ENCODE measurements at regions not wholly inside any gene's neighbourhood (a gene's known extent, or its start where the extent isn't known, plus 50 kb on each side); places are given as distances from the start of the nearest gene placed in this dataset.

DNA sequence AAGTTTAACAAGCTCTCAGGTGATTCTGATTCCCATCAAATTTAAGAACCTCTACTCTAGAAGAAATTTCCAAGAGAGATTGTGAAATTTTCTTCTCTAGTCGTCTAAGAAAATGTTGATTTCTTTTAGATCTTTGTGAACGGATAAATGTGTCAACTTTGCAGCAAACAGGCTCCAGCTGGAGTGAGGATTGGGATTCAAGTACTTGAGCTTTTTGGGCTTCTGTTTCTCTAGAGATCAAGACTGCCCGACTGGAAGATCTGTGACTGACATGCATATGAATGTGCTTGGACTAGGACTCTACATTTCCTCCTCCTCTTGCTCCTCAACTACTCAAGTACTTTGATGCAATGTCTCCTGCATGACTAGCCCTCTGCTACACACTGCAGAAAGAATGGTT, 388.3 kb downstream of the TMEM38B start:
- no peak for DNase-seq (ENCODE audit: low read depth)
- H3K4me3 ChIP-seq (ENCODE audit: low read depth, low read length), result no peak overlapping the region
- TF ChIP-seq, protein P1, sequence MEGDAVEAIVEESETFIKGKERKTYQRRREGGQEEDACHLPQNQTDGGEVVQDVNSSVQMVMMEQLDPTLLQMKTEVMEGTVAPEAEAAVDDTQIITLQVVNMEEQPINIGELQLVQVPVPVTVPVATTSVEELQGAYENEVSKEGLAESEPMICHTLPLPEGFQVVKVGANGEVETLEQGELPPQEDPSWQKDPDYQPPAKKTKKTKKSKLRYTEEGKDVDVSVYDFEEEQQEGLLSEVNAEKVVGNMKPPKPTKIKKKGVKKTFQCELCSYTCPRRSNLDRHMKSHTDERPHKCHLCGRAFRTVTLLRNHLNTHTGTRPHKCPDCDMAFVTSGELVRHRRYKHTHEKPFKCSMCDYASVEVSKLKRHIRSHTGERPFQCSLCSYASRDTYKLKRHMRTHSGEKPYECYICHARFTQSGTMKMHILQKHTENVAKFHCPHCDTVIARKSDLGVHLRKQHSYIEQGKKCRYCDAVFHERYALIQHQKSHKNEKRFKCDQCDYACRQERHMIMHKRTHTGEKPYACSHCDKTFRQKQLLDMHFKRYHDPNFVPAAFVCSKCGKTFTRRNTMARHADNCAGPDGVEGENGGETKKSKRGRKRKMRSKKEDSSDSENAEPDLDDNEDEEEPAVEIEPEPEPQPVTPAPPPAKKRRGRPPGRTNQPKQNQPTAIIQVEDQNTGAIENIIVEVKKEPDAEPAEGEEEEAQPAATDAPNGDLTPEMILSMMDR (IDR thresholded peaks at IDR 0.05; ENCODE audit: low read depth, low read length, missing control alignments), result no peak

DNA sequence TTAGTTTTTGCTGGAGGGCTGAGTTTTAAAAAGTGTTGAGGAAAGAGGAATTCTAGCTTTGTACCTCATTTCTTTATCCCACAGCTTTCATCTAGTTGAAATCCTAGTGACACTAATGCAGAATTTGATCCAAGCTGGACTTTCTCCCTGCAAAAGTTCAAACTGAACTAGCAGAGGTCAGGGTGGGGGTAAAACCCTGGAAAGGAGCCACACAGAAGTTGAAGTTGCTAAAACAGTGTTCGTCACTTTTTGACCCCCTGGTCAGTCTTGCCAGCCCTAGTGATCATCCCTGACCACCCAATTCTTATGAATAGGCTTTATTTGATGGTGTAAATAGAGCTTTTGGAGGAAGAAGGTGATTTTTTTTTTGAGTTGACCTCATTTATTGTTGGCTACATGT, 390.4 kb downstream of the TMEM38B start:
- no peak for DNase-seq (ENCODE audit: low read depth)
- H3K4me3 ChIP-seq (ENCODE audit: low read depth, low read length), result no peak overlapping the region
- TF ChIP-seq, protein P1 (IDR thresholded peaks at IDR 0.05; ENCODE audit: low read depth, low read length, missing control alignments), result no peak

DNA sequence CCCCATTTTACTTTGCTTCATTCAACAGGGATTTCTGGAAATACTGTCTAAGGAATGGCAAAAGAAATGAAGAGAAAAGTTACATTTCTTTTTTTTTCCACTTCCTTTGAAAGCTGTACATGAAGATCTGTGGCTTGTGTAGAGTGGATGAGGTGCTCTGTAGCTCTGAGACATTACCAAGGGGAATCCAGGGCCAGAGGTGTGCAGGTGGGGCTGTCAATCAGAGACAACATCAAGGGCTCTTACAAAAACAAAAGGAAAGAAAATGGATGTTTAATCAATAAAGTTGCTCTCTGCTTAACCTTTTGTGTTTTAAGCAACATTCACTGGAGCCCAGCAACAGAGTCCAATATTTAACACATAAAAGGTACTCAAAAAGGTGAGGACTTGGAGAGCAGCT, 391.1 kb downstream of the TMEM38B start:
- TF ChIP-seq, protein P1 (IDR thresholded peaks at IDR 0.05; ENCODE audit: low read depth, low read length, missing control alignments), result no peak
- no peak for DNase-seq (ENCODE audit: low read depth)
- no peak overlapping the region for H3K4me3 ChIP-seq (ENCODE audit: low read depth, low read length)

DNA sequence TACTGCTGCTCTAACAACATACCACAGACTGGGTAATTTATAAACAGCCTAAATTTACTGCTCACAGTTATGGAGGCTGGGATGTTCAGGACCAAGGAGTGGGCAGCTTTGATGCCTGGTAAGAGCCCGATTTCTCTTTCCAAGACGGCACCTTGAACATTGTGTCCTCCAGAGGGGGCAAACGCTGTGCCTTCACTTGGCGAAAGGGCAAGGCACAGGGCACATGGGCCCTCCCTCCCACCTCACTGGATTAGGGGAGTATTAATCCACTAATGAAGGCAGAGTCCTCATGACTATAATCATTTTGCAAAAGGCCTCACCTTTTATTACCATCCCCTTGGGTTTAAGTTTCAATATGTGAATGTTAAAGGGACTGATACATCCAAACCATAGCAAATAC, 397.7 kb downstream of the TMEM38B start:
- TF ChIP-seq, protein P1 (IDR thresholded peaks at IDR 0.05; ENCODE audit: low read depth, low read length, missing control alignments), result no peak
- DNase-seq (ENCODE audit: low read depth), result no peak
- H3K4me3 ChIP-seq (ENCODE audit: low read depth, low read length), result no peak overlapping the region

DNA sequence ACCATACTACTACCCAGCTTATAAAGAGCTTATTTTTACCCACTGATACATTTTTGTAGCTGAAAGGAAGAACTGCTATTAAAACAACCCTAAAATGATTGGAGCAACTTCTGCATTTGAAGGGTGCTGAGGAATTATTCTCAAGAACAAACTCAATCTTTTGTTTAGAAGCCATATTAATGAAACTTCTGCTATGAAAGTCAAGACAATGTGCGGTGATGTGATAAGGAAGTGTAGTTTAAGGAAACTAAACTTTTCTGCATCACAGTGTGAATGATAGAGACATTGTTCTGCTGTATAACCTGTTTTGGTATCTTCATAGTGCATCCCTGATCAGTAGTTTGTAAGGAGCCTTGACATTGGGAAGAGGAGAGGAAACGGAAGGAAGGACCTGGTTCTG, 408.5 kb downstream of the TMEM38B start:
- TF ChIP-seq, protein P1 (IDR thresholded peaks at IDR 0.05; ENCODE audit: low read depth, low read length, missing control alignments), result no peak
- DNase-seq (ENCODE audit: low read depth), result no peak

DNA sequence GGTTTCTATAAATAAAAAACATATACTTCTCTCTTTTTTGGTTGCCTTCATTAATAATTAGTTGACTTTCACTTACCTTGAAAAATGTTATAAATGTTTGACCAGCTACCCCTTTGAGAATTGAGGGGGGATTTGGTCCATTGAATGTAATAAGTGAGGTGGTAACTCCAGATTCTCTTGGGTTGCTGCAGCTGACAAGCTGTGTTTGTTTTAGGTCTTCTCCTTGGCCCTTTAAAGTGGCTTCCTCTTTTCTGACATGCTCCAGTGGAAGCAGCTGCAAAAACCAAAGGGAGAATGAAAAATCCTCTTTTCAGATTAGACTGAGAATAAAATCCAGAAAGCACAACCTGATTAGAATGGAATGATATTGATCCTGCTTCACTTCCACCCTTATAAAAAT, 410.5 kb downstream of the TMEM38B start:
- H3K4me3 ChIP-seq (ENCODE audit: low read depth, low read length), result no peak overlapping the region
- TF ChIP-seq, protein P1 (IDR thresholded peaks at IDR 0.05; ENCODE audit: low read depth, low read length, missing control alignments), result no peak
- DNase-seq (ENCODE audit: low read depth), result no peak

More for the DNA sequence above, 408.5 kb downstream of the TMEM38B start:
- H3K4me3 ChIP-seq (ENCODE audit: low read depth, low read length), result no peak overlapping the region

DNA sequence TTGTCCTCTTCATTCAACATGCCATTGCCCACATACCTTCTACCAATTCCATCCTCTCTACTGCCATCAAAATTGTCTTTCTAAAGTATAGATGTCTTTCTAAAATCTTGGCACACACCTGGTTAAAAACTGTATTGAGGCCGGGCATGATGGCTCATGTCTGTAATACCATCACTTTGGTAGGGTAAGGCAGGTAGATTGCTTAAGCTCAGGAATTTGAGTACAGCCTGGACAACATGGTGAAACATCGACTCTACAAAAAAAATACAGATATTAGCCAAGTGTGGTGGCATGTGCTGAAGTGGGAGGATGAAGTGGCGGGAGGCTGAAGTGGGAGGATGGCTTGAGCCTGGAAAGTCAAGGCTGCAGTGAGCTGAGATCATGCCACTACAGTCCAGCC, 412.1 kb downstream of the TMEM38B start:
- H3K4me3 ChIP-seq (ENCODE audit: low read depth, low read length), result no peak overlapping the region
- TF ChIP-seq, protein P1 (IDR thresholded peaks at IDR 0.05; ENCODE audit: low read depth, low read length, missing control alignments), result no peak
- DNase-seq (ENCODE audit: low read depth), result no peak

All from GM12864 (cell line).